Tibial nerve (tissue), 4 donors: ENCODE measurements at regions not wholly inside any gene's neighbourhood (a gene's known extent, or its start where the extent isn't known, plus 50 kb on each side); places are given as distances from the start of the nearest gene placed in this dataset.

ENCODE experiments used
- CTCF ChIP-seq, 5 experiments: fragments of 200-600 bp in 3 of 5; fragments of 450-650 bp in 2 of 5; sonication (generic) in 3 of 5; IDR thresholded peaks; one replicate each; pipeline ENCODE4 v1.5.1; 2016 to 2019; ENCODE audit warnings: antibody characterized with exemption in 5 of 5, mild to moderate bottlenecking in 3 of 5, moderate library complexity in 2 of 5
- EP300 ChIP-seq, 2 donors: sonication (generic); formaldehyde crosslinking; IDR thresholded peaks; one replicate each; pipeline ENCODE4 v1.6.1; 2017; ENCODE audit warnings: antibody characterized with exemption in 2 of 2, mild to moderate bottlenecking in 1 of 2
- POLR2A ChIP-seq, 2 donors: fragments of 450-650 bp; IDR thresholded peaks; one replicate each; pipeline ENCODE4 v1.6.1; 2017; ENCODE audit warnings: antibody characterized with exemption in 2 of 2, mild to moderate bottlenecking in 2 of 2, moderate library complexity in 2 of 2

- TF ChIP-seq CTCF (IDR thresholded peaks at IDR 0.05) (no peak), POLR2A (IDR thresholded peaks at IDR 0.05) (no peak), EP300 (IDR thresholded peaks at IDR 0.05) (no peak)
These were observed 383.2 kb downstream of the PLK2 start for GRCh38 chr5:58076483-58077257.
